ENCODE measurements at regions not wholly inside any gene's neighbourhood (a gene's known extent, or its start where the extent isn't known, plus 50 kb on each side); places are given as distances from the start of the nearest gene placed in this dataset.
"Not testable (repeated sequence)": the region's sequence is repeated elsewhere in the genome, so short reads cannot be mapped to it uniquely, and the experiment has no call there.

DNA sequence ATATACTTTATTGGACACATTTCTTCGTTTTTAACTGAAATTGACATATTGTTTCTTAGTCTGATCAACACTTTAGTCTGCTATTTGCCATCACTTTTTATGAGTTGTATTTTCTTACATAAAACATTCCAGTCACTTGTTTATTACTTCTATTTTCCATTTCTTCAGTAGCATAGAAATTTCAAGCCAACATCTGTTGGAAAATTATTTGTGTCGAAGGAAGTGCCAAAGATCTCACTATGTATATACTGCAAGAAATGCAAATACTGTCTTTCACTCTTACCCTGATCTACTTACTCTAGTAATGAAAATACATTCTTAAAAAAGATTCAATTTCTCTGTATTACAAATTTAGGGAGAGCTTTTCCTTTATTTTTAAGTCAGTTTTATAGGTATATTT, 105.9 kb downstream of the SLC17A6 start:
- TF ChIP-seq, protein P1, sequence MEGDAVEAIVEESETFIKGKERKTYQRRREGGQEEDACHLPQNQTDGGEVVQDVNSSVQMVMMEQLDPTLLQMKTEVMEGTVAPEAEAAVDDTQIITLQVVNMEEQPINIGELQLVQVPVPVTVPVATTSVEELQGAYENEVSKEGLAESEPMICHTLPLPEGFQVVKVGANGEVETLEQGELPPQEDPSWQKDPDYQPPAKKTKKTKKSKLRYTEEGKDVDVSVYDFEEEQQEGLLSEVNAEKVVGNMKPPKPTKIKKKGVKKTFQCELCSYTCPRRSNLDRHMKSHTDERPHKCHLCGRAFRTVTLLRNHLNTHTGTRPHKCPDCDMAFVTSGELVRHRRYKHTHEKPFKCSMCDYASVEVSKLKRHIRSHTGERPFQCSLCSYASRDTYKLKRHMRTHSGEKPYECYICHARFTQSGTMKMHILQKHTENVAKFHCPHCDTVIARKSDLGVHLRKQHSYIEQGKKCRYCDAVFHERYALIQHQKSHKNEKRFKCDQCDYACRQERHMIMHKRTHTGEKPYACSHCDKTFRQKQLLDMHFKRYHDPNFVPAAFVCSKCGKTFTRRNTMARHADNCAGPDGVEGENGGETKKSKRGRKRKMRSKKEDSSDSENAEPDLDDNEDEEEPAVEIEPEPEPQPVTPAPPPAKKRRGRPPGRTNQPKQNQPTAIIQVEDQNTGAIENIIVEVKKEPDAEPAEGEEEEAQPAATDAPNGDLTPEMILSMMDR (IDR thresholded peaks at IDR 0.05; ENCODE audit: insufficient read depth, low read depth, low read length, missing control alignments) = no peak
- no peak for DNase-seq (ENCODE audit: low read depth)
- H3K4me3 ChIP-seq (ENCODE audit: low read length) = no peak overlapping the region

DNA sequence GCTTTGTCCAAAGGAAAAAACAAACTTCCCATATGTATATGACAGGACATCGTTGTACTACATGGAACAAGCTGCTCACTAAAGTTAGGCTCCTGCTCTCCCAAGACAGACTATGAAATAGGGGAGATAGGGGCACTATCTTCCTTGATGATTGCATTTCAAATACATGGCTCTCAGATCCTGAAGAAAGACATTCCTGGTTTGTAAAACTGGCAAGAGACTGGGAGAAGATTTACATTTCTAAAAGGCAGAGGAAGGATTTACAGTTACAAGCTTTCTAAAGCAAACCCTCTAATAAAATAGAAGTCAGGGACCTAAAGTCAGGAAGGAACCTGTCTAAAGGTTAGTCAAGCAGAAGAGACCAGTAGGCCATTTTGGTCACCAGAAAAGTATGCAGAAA, 103.7 kb downstream of the SLC17A6 start:
- no peak for DNase-seq (ENCODE audit: low read depth)
- TF ChIP-seq, protein P1 (IDR thresholded peaks at IDR 0.05; ENCODE audit: insufficient read depth, low read depth, low read length, missing control alignments) = no peak
- H3K4me3 ChIP-seq (ENCODE audit: low read length) = no peak overlapping the region

DNA sequence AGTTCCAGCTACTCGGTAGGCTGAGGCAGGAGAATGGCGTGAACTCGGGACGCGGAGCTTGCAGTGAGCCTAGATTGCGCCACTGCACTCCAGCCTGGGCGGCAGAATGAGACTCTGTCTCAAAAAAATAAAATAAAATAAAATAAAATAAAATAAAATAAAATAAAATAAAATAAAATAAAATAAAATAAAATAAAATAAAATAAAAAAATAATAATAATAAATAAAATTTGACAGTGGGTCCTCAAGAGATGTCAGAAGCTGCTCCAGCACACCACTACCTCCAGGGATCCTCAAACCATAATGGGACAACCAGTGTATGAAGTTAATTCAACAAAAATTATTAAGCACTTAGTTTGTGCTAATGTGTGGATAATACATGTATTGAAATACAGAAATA, 97.4 kb downstream of the SLC17A6 start:
- not testable (repeated sequence) for DNase-seq (ENCODE audit: low read depth); H3K4me3 ChIP-seq (ENCODE audit: low read length)

DNA sequence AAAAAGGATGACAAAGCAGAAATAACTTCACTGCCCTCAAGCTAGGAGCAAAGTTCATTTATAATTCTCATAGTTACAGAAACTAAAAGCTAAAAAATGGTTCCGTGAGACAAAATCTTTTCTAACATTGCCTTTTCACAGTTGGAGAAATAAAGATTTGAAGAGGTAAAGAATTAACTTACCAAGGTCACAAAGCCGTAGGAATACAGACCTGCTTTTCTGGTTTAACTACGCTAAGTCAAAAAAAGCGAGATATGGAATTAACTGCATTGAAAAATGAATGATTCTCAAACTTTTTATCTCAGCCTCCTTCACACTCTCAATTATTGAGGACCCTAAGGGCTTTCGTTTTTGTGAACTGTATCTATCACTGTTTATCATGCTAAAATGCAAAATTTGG, 95.3 kb downstream of the SLC17A6 start:
- DNase-seq (ENCODE audit: low read depth) = no peak
- no peak overlapping the region for H3K4me3 ChIP-seq (ENCODE audit: low read length)
- TF ChIP-seq, protein P1 (IDR thresholded peaks at IDR 0.05; ENCODE audit: insufficient read depth, low read depth, low read length, missing control alignments) = no peak

DNA sequence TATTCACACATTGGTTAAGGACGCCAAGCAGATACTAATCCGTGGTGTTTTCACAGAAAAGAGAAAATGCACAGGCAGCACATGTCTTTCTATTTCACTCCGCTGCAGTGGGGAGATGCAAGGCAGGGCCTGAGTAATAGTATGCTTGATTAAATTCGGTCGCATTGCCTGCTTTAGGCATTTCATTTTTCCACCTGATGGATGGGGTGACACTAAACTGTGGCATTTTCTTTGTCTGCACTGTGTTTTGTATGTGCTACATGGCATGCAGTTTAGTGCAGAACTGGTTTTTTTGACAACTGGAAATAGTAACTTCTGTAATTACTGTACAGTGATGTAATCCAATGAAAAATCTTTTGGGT, 94.9 kb downstream of the SLC17A6 start:
- TF ChIP-seq, protein P1 (IDR thresholded peaks at IDR 0.05; ENCODE audit: insufficient read depth, low read depth, low read length, missing control alignments) = no peak
- H3K4me3 ChIP-seq (ENCODE audit: low read length) = no peak overlapping the region
- DNase-seq (ENCODE audit: low read depth) = peak; percentile 8

DNA sequence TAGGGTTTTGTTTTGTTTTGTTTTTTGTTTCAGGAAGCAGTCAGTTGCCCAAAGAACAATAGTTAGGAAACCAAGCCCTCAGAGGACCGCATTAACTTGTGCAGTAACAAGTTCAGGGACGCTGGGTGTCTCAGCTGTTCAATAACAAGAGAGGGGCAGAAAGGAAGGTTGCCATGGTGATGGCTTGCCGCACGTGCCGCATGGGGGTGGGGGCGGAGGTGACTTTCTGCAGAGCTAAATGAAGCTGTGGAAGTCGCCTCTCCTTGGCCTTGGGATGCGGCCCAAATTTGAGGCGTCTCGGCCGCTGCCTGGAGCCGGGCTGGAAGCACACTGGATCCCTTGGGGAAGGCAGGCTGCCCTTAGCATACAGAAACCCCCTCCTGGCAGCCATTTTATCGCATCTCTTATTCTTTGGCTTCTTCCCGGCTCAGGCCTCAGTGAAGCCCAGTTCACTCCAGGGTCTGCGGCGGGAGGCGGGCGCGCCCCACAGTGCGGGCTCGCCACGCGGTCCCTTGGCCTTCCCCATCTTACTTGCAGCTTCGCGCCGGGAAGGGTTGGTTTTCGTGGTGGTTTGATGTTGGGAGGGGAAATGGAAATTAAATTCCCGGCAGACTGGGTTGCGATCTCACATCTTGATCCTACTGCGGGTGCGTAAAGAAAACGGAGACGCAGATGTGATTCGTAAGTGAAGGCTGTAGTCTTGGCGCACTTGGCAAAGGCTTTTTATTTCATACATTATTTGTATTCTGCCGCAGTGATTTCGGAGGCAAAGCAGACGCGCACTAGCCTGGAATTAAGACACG, 94.3 kb downstream of the SLC17A6 start:
- peak overlapping the region; percentile 25 for H3K4me3 ChIP-seq (ENCODE audit: low read length)
- TF ChIP-seq, protein P1 (IDR thresholded peaks at IDR 0.05; ENCODE audit: insufficient read depth, low read depth, low read length, missing control alignments) = no peak
- DNase-seq (ENCODE audit: low read depth) = peak; percentile 18

DNA sequence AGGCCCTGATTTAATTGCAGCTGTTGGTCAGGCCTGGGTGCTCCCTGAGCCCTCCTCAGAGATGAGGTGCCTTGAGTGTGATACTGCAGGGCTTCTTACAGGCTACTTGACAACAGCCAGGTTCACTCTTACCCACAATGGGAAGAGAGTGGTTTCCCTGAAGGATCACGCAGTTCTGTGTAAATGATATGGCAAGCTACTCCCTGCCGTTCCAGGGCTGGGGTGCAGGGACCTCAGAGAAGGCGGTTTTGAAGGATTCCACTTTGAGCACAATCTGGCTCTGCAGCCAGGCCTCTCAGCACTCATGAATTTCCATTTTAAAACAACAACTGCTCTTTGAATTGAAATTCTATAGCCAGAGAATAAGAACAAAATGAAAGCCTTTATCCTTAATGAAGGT, 92.9 kb downstream of the SLC17A6 start:
- no peak overlapping the region for H3K4me3 ChIP-seq (ENCODE audit: low read length)
- no peak for DNase-seq (ENCODE audit: low read depth)
- TF ChIP-seq, protein P1 (IDR thresholded peaks at IDR 0.05; ENCODE audit: insufficient read depth, low read depth, low read length, missing control alignments) = no peak
